Activated naive CD8-positive, alpha-beta T cell treated with anti-CD3 and anti-CD28 coated beads, Interleukin-2, amount 10 ng/mL, durations not matched to agents 7 days and 5 days (primary cell): ENCODE measurements at regions not wholly inside any gene's neighbourhood (a gene's known extent, or its start where the extent isn't known, plus 50 kb on each side); places are given as distances from the start of the nearest gene placed in this dataset.
A peak's percentile ranks its signal among the peaks of the same experiment; 100 is the strongest.

Experiments
- ATAC-seq: fragments of 150-1000 bp; cut with Tn5 transposase; one replicate; pipeline ENCODE4 v1.10.0; 2021; ENCODE audit warnings: low read depth, moderate library complexity
- POLR2A ChIA-PET: fragments of 350-600 bp; sonication (Branson Sonifier 250); formaldehyde crosslinking; loops from one replicate; lab custom pipeline; 2021; ENCODE audit warnings: antibody characterized with exemption; lab: Charles Lee
- DNase-seq: peaks from one replicate; pipeline ENCODE4 v3.0.0; 2021
- H3K27ac Mint-ChIP-seq: one replicate; pipeline ENCODE4 v1.8.0; 2022; ENCODE audit warnings: mild to moderate bottlenecking, mixed read lengths
- H3K27me3 Mint-ChIP-seq: one replicate; pipeline ENCODE4 v1.8.0; 2022; ENCODE audit warnings: mild to moderate bottlenecking, moderate library complexity, mixed read lengths
- H3K36me3 Mint-ChIP-seq: one replicate; pipeline ENCODE4 v1.8.0; 2021; ENCODE audit warnings: mild to moderate bottlenecking, mixed read lengths
- H3K4me1 Mint-ChIP-seq: one replicate; pipeline ENCODE4 v1.8.0; 2021; ENCODE audit warnings: mixed read lengths
- H3K4me3 Mint-ChIP-seq: one replicate; pipeline ENCODE4 v1.8.0; 2022; ENCODE audit warnings: mild to moderate bottlenecking, moderate library complexity, mixed read lengths
- H3K9me3 Mint-ChIP-seq: one replicate; pipeline ENCODE4 v1.8.0; 2021; ENCODE audit warnings: mixed read lengths

- ATAC-seq (peak; percentile 36), DNase-seq (no peak)
- peaks cover 58% of the 10 kb centered on the region for H3K27me3 Mint-ChIP-seq
- no peak overlapping the region for H3K27ac Mint-ChIP-seq
- peaks cover 2% of the 10 kb centered on the region for H3K4me1 Mint-ChIP-seq
- H3K36me3 Mint-ChIP-seq = no peaks in the 10 kb centered on the region
- no peak overlapping the region for H3K4me3 Mint-ChIP-seq
- no peaks in the 10 kb centered on the region for H3K9me3 Mint-ChIP-seq
- POLR2A ChIA-PET = no interaction called here
Observed at GRCh38 chr6:41463062-41463930, 82.9 kb upstream of the FOXP4 start.

GRCh38 chr6:41464019-41464418, 82.2 kb upstream of the FOXP4 start:
- DNase-seq = no peak
- Mint-ChIP-seq H3K4me1 (peaks cover 2% of the 10 kb centered on the region), H3K9me3 (no peaks in the 10 kb centered on the region), H3K27me3 (peaks cover 64% of the 10 kb centered on the region), H3K36me3 (no peaks in the 10 kb centered on the region), H3K27ac (no peak overlapping the region), H3K4me3 (no peak overlapping the region)
- POLR2A ChIA-PET = no interaction called here
- ATAC-seq = no peak

- Mint-ChIP-seq H3K27me3 (peaks cover 68% of the 10 kb centered on the region), H3K27ac (no peak overlapping the region), H3K4me3 (no peak overlapping the region), H3K36me3 (no peaks in the 10 kb centered on the region), H3K9me3 (no peaks in the 10 kb centered on the region), H3K4me1 (peaks cover 2% of the 10 kb centered on the region)
- POLR2A ChIA-PET = no interaction called here
- DNase-seq = no peak
- no peak for ATAC-seq
Observed at GRCh38 chr6:41464481-41464880, 81.7 kb upstream of the FOXP4 start.

- POLR2A ChIA-PET = interaction anchor here (0.7 kb wide), 1 partner anchor 94 kb away, joined by 5 read pairs; no protein-coding TSS in a partner anchor
- no peak for ATAC-seq
- no peaks in the 10 kb centered on the region for H3K9me3 Mint-ChIP-seq
- no peak overlapping the region for H3K4me3 Mint-ChIP-seq
- no peaks in the 10 kb centered on the region for H3K36me3 Mint-ChIP-seq
- peaks cover 76% of the 10 kb centered on the region for H3K27me3 Mint-ChIP-seq
- H3K4me1 Mint-ChIP-seq = peaks cover 6% of the 10 kb centered on the region
- H3K27ac Mint-ChIP-seq = no peak overlapping the region
- DNase-seq = no peak
Observed at GRCh38 chr6:41466437-41466990, 79.7 kb upstream of the FOXP4 start.

- DNase-seq (no peak), ATAC-seq (no peak)
- Mint-ChIP-seq H3K9me3 (no peaks in the 10 kb centered on the region), H3K4me3 (no peak overlapping the region), H3K27ac (no peak overlapping the region), H3K27me3 (peaks cover 75% of the 10 kb centered on the region), H3K4me1 (peaks cover 6% of the 10 kb centered on the region), H3K36me3 (no peaks in the 10 kb centered on the region)
- POLR2A ChIA-PET = interaction anchor here (0.6 to 0.7 kb wide), 2 partner anchors 13 to 95 kb away, joined by 3 to 5 read pairs; no protein-coding TSS in a partner anchor
Observed at GRCh38 chr6:41467061-41467460, 79.1 kb upstream of the FOXP4 start.

- DNase-seq (no peak), ATAC-seq (no peak)
- POLR2A ChIA-PET = interaction anchor here (0.6 kb wide), 1 partner anchor 12 kb away, joined by 3 read pairs; no protein-coding TSS in a partner anchor
- H3K36me3 Mint-ChIP-seq = no peaks in the 10 kb centered on the region
- no peaks in the 10 kb centered on the region for H3K9me3 Mint-ChIP-seq
- peaks cover 6% of the 10 kb centered on the region for H3K4me1 Mint-ChIP-seq
- H3K27ac Mint-ChIP-seq = no peak overlapping the region
- H3K27me3 Mint-ChIP-seq = peaks cover 79% of the 10 kb centered on the region
- H3K4me3 Mint-ChIP-seq = no peak overlapping the region
Observed at GRCh38 chr6:41467627-41468404, 78.4 kb upstream of the FOXP4 start.

- no peak for DNase-seq
- POLR2A ChIA-PET = no interaction called here
- H3K9me3 Mint-ChIP-seq = no peaks in the 10 kb centered on the region
- peaks cover 77% of the 10 kb centered on the region for H3K27me3 Mint-ChIP-seq
- peaks cover 6% of the 10 kb centered on the region for H3K4me1 Mint-ChIP-seq
- no peak for ATAC-seq
- H3K36me3 Mint-ChIP-seq = no peaks in the 10 kb centered on the region
- H3K4me3 Mint-ChIP-seq = peak overlapping the region; percentile 75
- no peak overlapping the region for H3K27ac Mint-ChIP-seq
Observed at GRCh38 chr6:41469156-41470028, 76.8 kb upstream of the FOXP4 start.

- ATAC-seq = peak; percentile 33
- POLR2A ChIA-PET = no interaction called here
- peaks cover 78% of the 10 kb centered on the region for H3K27me3 Mint-ChIP-seq
- H3K36me3 Mint-ChIP-seq = no peaks in the 10 kb centered on the region
- DNase-seq = no peak
- H3K9me3 Mint-ChIP-seq = no peaks in the 10 kb centered on the region
- peak overlapping the region; percentile 75 for H3K4me3 Mint-ChIP-seq
- H3K4me1 Mint-ChIP-seq = peaks cover 6% of the 10 kb centered on the region
- H3K27ac Mint-ChIP-seq = no peak overlapping the region
Observed at GRCh38 chr6:41470029-41470330, 76.2 kb upstream of the FOXP4 start.

- ATAC-seq (peak; percentile 36), DNase-seq (no peak)
- Mint-ChIP-seq H3K9me3 (no peaks in the 10 kb centered on the region), H3K4me3 (peak overlapping the region; percentile 75), H3K27ac (no peak overlapping the region), H3K36me3 (no peaks in the 10 kb centered on the region), H3K4me1 (peaks cover 6% of the 10 kb centered on the region), H3K27me3 (peaks cover 80% of the 10 kb centered on the region)
- POLR2A ChIA-PET = no interaction called here
Observed at GRCh38 chr6:41470331-41471063, 75.7 kb upstream of the FOXP4 start.

- DNase-seq (no peak), ATAC-seq (no peak)
- POLR2A ChIA-PET = no interaction called here
- H3K27ac Mint-ChIP-seq = no peak overlapping the region
- H3K4me3 Mint-ChIP-seq = no peak overlapping the region
- no peaks in the 10 kb centered on the region for H3K9me3 Mint-ChIP-seq
- H3K27me3 Mint-ChIP-seq = peaks cover 73% of the 10 kb centered on the region
- H3K36me3 Mint-ChIP-seq = no peaks in the 10 kb centered on the region
- H3K4me1 Mint-ChIP-seq = peaks cover 6% of the 10 kb centered on the region
Observed at GRCh38 chr6:41471064-41471895, 74.9 kb upstream of the FOXP4 start.

- Mint-ChIP-seq H3K36me3 (no peaks in the 10 kb centered on the region), H3K9me3 (no peaks in the 10 kb centered on the region), H3K4me1 (peaks cover 8% of the 10 kb centered on the region), H3K27ac (no peak overlapping the region), H3K4me3 (no peak overlapping the region), H3K27me3 (peaks cover 64% of the 10 kb centered on the region)
- POLR2A ChIA-PET = no interaction called here
- ATAC-seq (no peak), DNase-seq (no peak)
Observed at GRCh38 chr6:41474213-41474933, 71.8 kb upstream of the FOXP4 start.
